Right atrium auricular region (tissue), 2 donors: ENCODE measurements at regions not wholly inside any gene's neighbourhood (a gene's known extent, or its start where the extent isn't known, plus 50 kb on each side); places are given as distances from the start of the nearest gene placed in this dataset.

Source experiments
- DNase-seq: peaks from one replicate; pipeline ENCODE4 v3.0.0-alpha.2; 2019; ENCODE audit warnings: low spot score
- H3K27ac ChIP-seq, 2 donors: fragments of 200-600 bp; sonication (generic); 1 replicate in 1 of 2; 2 replicates in 1 of 2; pipeline ENCODE4 v1.5.1; 2016 to 2019
- H3K27me3 ChIP-seq, 2 donors: fragments of 200-600 bp; sonication (generic); one replicate each; pipeline versions ENCODE4 v1.5.1 to v1.6.0; 2017 to 2019
- H3K36me3 ChIP-seq: fragments of 200-600 bp; sonication (generic); one replicate; pipeline ENCODE4 v1.5.1; 2016
- H3K4me1 ChIP-seq, 2 donors: fragments of 200-600 bp; sonication (generic); one replicate each; pipeline versions ENCODE4 v1.5.1 to v1.6.0; 2017 to 2019
- H3K4me3 ChIP-seq, 2 donors: fragments of 200-600 bp; sonication (generic); 1 replicate in 1 of 2; 2 replicates in 1 of 2; pipeline ENCODE4 v1.5.1; 2017 to 2019; ENCODE audit warnings: mild to moderate bottlenecking in 1 of 2, moderate library complexity in 1 of 2
- H3K9me3 ChIP-seq, 2 donors: fragments of 200-600 bp; sonication (generic); one replicate each; pipeline ENCODE4 v1.5.1; 2019
- CTCF ChIP-seq, 2 donors: fragments of 200-600 bp; sonication (generic); IDR thresholded peaks; one replicate each; pipeline ENCODE4 v1.5.1; 2019; ENCODE audit warnings: antibody characterized with exemption in 2 of 2

- Histone ChIP-seq H3K4me3 (no peak overlapping the region), H3K27me3 (no peaks in the 10 kb centered on the region), H3K4me1 (peaks cover 0 to 6% of the 10 kb centered on the region in 2 donors), H3K27ac (no peak overlapping the region), H3K36me3 (no peaks in the 10 kb centered on the region), H3K9me3 (no peaks in the 10 kb centered on the region)
- no peak for TF ChIP-seq CTCF (IDR thresholded peaks at IDR 0.05)
- no peak for DNase-seq
These were observed 61.3 kb upstream of the SLC6A6 start for GRCh38 chr3:14340960-14341708.

- no peak for TF ChIP-seq CTCF (IDR thresholded peaks at IDR 0.05)
- DNase-seq = no peak
- no peaks in the 10 kb centered on the region for H3K36me3 ChIP-seq
- no peaks in the 10 kb centered on the region for H3K27me3 ChIP-seq
- no peak overlapping the region for H3K27ac ChIP-seq
- no peaks in the 10 kb centered on the region for H3K9me3 ChIP-seq
- H3K4me3 ChIP-seq = no peak overlapping the region
- peaks cover 0 to 6% of the 10 kb centered on the region in 2 donors for H3K4me1 ChIP-seq
These were observed 58.9 kb upstream of the SLC6A6 start for GRCh38 chr3:14343338-14344112.

GRCh38 chr3:14344351-14344750 is 58.1 kb upstream of the SLC6A6 start:
- no peak for DNase-seq
- TF ChIP-seq CTCF (IDR thresholded peaks at IDR 0.05) = no peak
- H3K36me3 ChIP-seq = no peaks in the 10 kb centered on the region
- peaks cover 0 to 6% of the 10 kb centered on the region in 2 donors for H3K4me1 ChIP-seq
- no peaks in the 10 kb centered on the region for H3K27me3 ChIP-seq
- H3K4me3 ChIP-seq = no peak overlapping the region
- H3K27ac ChIP-seq = no peak overlapping the region
- H3K9me3 ChIP-seq = no peaks in the 10 kb centered on the region

- H3K4me1 ChIP-seq = peaks cover 0 to 6% of the 10 kb centered on the region in 2 donors
- H3K36me3 ChIP-seq = no peaks in the 10 kb centered on the region
- H3K4me3 ChIP-seq = no peak overlapping the region
- no peak overlapping the region for H3K27ac ChIP-seq
- H3K9me3 ChIP-seq = no peaks in the 10 kb centered on the region
- DNase-seq = no peak
- no peak for TF ChIP-seq CTCF (IDR thresholded peaks at IDR 0.05)
- no peaks in the 10 kb centered on the region for H3K27me3 ChIP-seq
These were observed 56.8 kb upstream of the SLC6A6 start for GRCh38 chr3:14345496-14346150.

GRCh38 chr3:14346191-14346590 is 56.2 kb upstream of the SLC6A6 start:
- no peak for DNase-seq
- H3K27me3 ChIP-seq = no peaks in the 10 kb centered on the region
- peaks cover 0 to 1% of the 10 kb centered on the region in 2 donors for H3K4me1 ChIP-seq
- no peaks in the 10 kb centered on the region for H3K9me3 ChIP-seq
- no peaks in the 10 kb centered on the region for H3K36me3 ChIP-seq
- TF ChIP-seq CTCF (IDR thresholded peaks at IDR 0.05) = no peak
- no peak overlapping the region for H3K27ac ChIP-seq
- no peak overlapping the region for H3K4me3 ChIP-seq
